ENCODE measurements at regions not wholly inside any gene's neighbourhood (a gene's known extent, or its start where the extent isn't known, plus 50 kb on each side); places are given as distances from the start of the nearest gene placed in this dataset.

- WGBS, 2 experiments (ENCODE audit: low coverage in 1 of 2, low lambda C conversion rate in 2 of 2, missing lambda C conversion rate in 2 of 2) = 77 to 78% methylated on average over 4 of the region's 4 CpGs
- H4K20me1 ChIP-seq (ENCODE audit: insufficient read depth) = no peaks in the 10 kb centered on the region
- H3K4me1 ChIP-seq (ENCODE audit: insufficient read depth) = no peaks in the 10 kb centered on the region
- no peak overlapping the region for H3K4me3 ChIP-seq
- H2AFZ ChIP-seq = no peak overlapping the region
- no peaks in the 10 kb centered on the region for H3K79me2 ChIP-seq (ENCODE audit: insufficient read depth)
- TF ChIP-seq EZH2phosphoT487 (IDR thresholded peaks at IDR 0.05; ENCODE audit: insufficient read depth, low read depth) (no peak), EZH2 (IDR thresholded peaks at IDR 0.05; ENCODE audit: insufficient read depth, poor library complexity, severe bottlenecking) (no peak)
- no peaks in the 10 kb centered on the region for H3K9me2 ChIP-seq (ENCODE audit: insufficient read depth)
- no peak overlapping the region for H3K27ac ChIP-seq
- H3K36me3 ChIP-seq (ENCODE audit: low read depth) = no peaks in the 10 kb centered on the region
- no peaks in the 10 kb centered on the region for H3K27me3 ChIP-seq (replicated peaks; ENCODE audit: insufficient read depth)
- no peak for DNase-seq
- H3F3A ChIP-seq (ENCODE audit: insufficient read depth) = no peaks in the 10 kb centered on the region
- no peaks in the 10 kb centered on the region for H3K9me3 ChIP-seq (ENCODE audit: low read depth)
- H3K9ac ChIP-seq = no peak overlapping the region
- in situ Hi-C loops (cut with MboI) = no loop called here
- no peak overlapping the region for H3K4me2 ChIP-seq (ENCODE audit: unreplicated experiment)
These were observed 136.3 kb upstream of the CSNK1A1L start for GRCh38 chr13:37241786-37242185.

GRCh38 chr13:37230346-37230745, 124.9 kb upstream of the CSNK1A1L start:
- no peak for DNase-seq
- no peak overlapping the region for H3K27ac ChIP-seq
- no peaks in the 10 kb centered on the region for H3K79me2 ChIP-seq (ENCODE audit: insufficient read depth)
- H3K9me3 ChIP-seq (ENCODE audit: low read depth) = no peaks in the 10 kb centered on the region
- H3F3A ChIP-seq (ENCODE audit: insufficient read depth) = peaks cover 20% of the 10 kb centered on the region
- no peak overlapping the region for H3K9ac ChIP-seq
- no peak overlapping the region for H2AFZ ChIP-seq
- H4K20me1 ChIP-seq (ENCODE audit: insufficient read depth) = no peaks in the 10 kb centered on the region
- H3K4me1 ChIP-seq (ENCODE audit: insufficient read depth) = peaks cover 22% of the 10 kb centered on the region
- no peak overlapping the region for H3K4me3 ChIP-seq
- in situ Hi-C loops (cut with MboI) = no loop called here
- TF ChIP-seq EZH2phosphoT487 (IDR thresholded peaks at IDR 0.05; ENCODE audit: insufficient read depth, low read depth) (no peak), EZH2 (IDR thresholded peaks at IDR 0.05; ENCODE audit: insufficient read depth, poor library complexity, severe bottlenecking) (no peak)
- H3K4me2 ChIP-seq (ENCODE audit: unreplicated experiment) = no peak overlapping the region
- no peaks in the 10 kb centered on the region for H3K36me3 ChIP-seq (ENCODE audit: low read depth)
- no peaks in the 10 kb centered on the region for H3K9me2 ChIP-seq (ENCODE audit: insufficient read depth)
- no peaks in the 10 kb centered on the region for H3K27me3 ChIP-seq (replicated peaks; ENCODE audit: insufficient read depth)

GRCh38 chr13:37229931-37230330, 124.5 kb upstream of the CSNK1A1L start:
- Histone ChIP-seq H3K4me3 (no peak overlapping the region), H3K4me1 (ENCODE audit: insufficient read depth) (peaks cover 25% of the 10 kb centered on the region), H2AFZ (no peak overlapping the region), H3K9me2 (ENCODE audit: insufficient read depth) (no peaks in the 10 kb centered on the region), H3K79me2 (ENCODE audit: insufficient read depth) (no peaks in the 10 kb centered on the region), H3K27ac (no peak overlapping the region), H3K36me3 (ENCODE audit: low read depth) (no peaks in the 10 kb centered on the region), H3K9me3 (ENCODE audit: low read depth) (no peaks in the 10 kb centered on the region), H3K4me2 (ENCODE audit: unreplicated experiment) (no peak overlapping the region), H3F3A (ENCODE audit: insufficient read depth) (peaks cover 24% of the 10 kb centered on the region), H3K27me3 (replicated peaks; ENCODE audit: insufficient read depth) (no peaks in the 10 kb centered on the region), H3K9ac (no peak overlapping the region), H4K20me1 (ENCODE audit: insufficient read depth) (no peaks in the 10 kb centered on the region)
- TF ChIP-seq EZH2 (IDR thresholded peaks at IDR 0.05; ENCODE audit: insufficient read depth, poor library complexity, severe bottlenecking) (no peak), EZH2phosphoT487 (IDR thresholded peaks at IDR 0.05; ENCODE audit: insufficient read depth, low read depth) (no peak)
- in situ Hi-C loops (cut with MboI) = no loop called here
- no peak for DNase-seq
- WGBS, 2 experiments (ENCODE audit: low coverage in 1 of 2, low lambda C conversion rate in 2 of 2, missing lambda C conversion rate in 2 of 2) = 26 to 29% methylated on average over 1 of the region's 1 CpG

- H2AFZ ChIP-seq = no peak overlapping the region
- peak; percentile 48 for DNase-seq
- TF ChIP-seq EZH2 (IDR thresholded peaks at IDR 0.05; ENCODE audit: insufficient read depth, poor library complexity, severe bottlenecking) = no peak
- no peak for TF ChIP-seq EZH2phosphoT487 (IDR thresholded peaks at IDR 0.05; ENCODE audit: insufficient read depth, low read depth)
These were observed 121.5 kb upstream of the CSNK1A1L start for GRCh38 chr13:37226971-37227370.

More at GRCh38 chr13:37226971-37227370, 121.5 kb upstream of the CSNK1A1L start:
- no peaks in the 10 kb centered on the region for H3K27me3 ChIP-seq (replicated peaks; ENCODE audit: insufficient read depth)
- H3K9me2 ChIP-seq (ENCODE audit: insufficient read depth) = no peaks in the 10 kb centered on the region
- peak overlapping the region; percentile 5 for H3K4me2 ChIP-seq (ENCODE audit: unreplicated experiment)
- H3F3A ChIP-seq (ENCODE audit: insufficient read depth) = peaks cover 30% of the 10 kb centered on the region
- no peaks in the 10 kb centered on the region for H3K79me2 ChIP-seq (ENCODE audit: insufficient read depth)
- peaks cover 25% of the 10 kb centered on the region for H3K4me1 ChIP-seq (ENCODE audit: insufficient read depth)
- no peak overlapping the region for H3K9ac ChIP-seq
- H3K9me3 ChIP-seq (ENCODE audit: low read depth) = no peaks in the 10 kb centered on the region
- no peaks in the 10 kb centered on the region for H3K36me3 ChIP-seq (ENCODE audit: low read depth)
- H3K4me3 ChIP-seq = no peak overlapping the region
- H4K20me1 ChIP-seq (ENCODE audit: insufficient read depth) = no peaks in the 10 kb centered on the region
- in situ Hi-C loops (cut with MboI) = no loop called here
- H3K27ac ChIP-seq = peak overlapping the region; percentile 74; the same call in 1 of the 2 replicates
- 45 to 50% methylated on average over 4 of the region's 4 CpGs for WGBS, 2 experiments (ENCODE audit: low coverage in 1 of 2, low lambda C conversion rate in 2 of 2, missing lambda C conversion rate in 2 of 2)
